Fibroblast of lung (primary cell): ENCODE measurements at regions not wholly inside any gene's neighbourhood (a gene's known extent, or its start where the extent isn't known, plus 50 kb on each side); places are given as distances from the start of the nearest gene placed in this dataset.

Source experiments
- DNase-seq, 2 donors: peaks; one replicate each; pipeline versions ENCODE4 v3.0.0 to v3.0.0-alpha.2; 2010; ENCODE audit warnings: low read depth in 2 of 2
- H2AFZ ChIP-seq: 2 replicates; pipeline ENCODE4 v1.5.1; 2012; ENCODE audit warnings: low read length, control low read depth, inconsistent platforms
- H3K27ac ChIP-seq: 2 replicates; pipeline ENCODE4 v1.5.1; 2011; ENCODE audit warnings: low read length, control low read depth; ENCODE audit not compliant: insufficient read depth
- H3K27me3 ChIP-seq: 2 replicates; pipeline ENCODE4 v1.5.1; 2011; ENCODE audit warnings: mild to moderate bottlenecking, low read length; ENCODE audit not compliant: control insufficient read depth, insufficient read depth
- H3K36me3 ChIP-seq: 2 replicates; pipeline ENCODE4 v1.5.1; 2011; ENCODE audit warnings: low read length; ENCODE audit not compliant: control insufficient read depth, insufficient read depth
- H3K4me1 ChIP-seq: 2 replicates; pipeline ENCODE4 v1.5.1; 2011; ENCODE audit warnings: low read length; ENCODE audit not compliant: control insufficient read depth, insufficient read depth; ENCODE audit errors: extremely low read depth
- H3K4me2 ChIP-seq: 2 replicates; pipeline ENCODE4 v1.5.1; 2011; ENCODE audit warnings: low read length, control low read depth; ENCODE audit not compliant: insufficient read depth; ENCODE audit errors: extremely low read depth
- H3K4me3 ChIP-seq, 4 experiments: fragments of 200-600 bp in 1 of 4; sonication (generic) in 1 of 4; replicated peaks in 1 of 4; 2 replicates each; pipeline ENCODE4 v1.5.1; 2011 to 2016; ENCODE audit warnings: low read length in 4 of 4, low read depth in 3 of 4, mild to moderate bottlenecking in 3 of 4, control low read depth in 2 of 4, inconsistent platforms in 1 of 4, mixed read lengths in 1 of 4; ENCODE audit not compliant: insufficient read depth in 1 of 4; ENCODE audit errors: control extremely low read depth in 1 of 4
- H3K79me2 ChIP-seq: 2 replicates; pipeline ENCODE4 v1.5.1; 2012; ENCODE audit warnings: mild to moderate bottlenecking, low read length, inconsistent platforms; ENCODE audit not compliant: control insufficient read depth, insufficient read depth
- H3K9ac ChIP-seq: 2 replicates; pipeline ENCODE4 v1.5.1; 2011; ENCODE audit warnings: mild to moderate bottlenecking, low read length, control low read depth; ENCODE audit not compliant: insufficient read depth
- H3K9me3 ChIP-seq: 2 replicates; pipeline ENCODE4 v1.5.1; 2012; ENCODE audit warnings: low read depth, low read length; ENCODE audit not compliant: control insufficient read depth, insufficient read depth
- H4K20me1 ChIP-seq: 2 replicates; pipeline ENCODE4 v1.5.1; 2011; ENCODE audit warnings: low read length; ENCODE audit not compliant: control insufficient read depth, insufficient read depth; ENCODE audit errors: extremely low read depth
- CTCF ChIP-seq, 2 donors: IDR thresholded peaks in 1 of 2; conservative IDR thresholded peaks in 1 of 2; 1 replicate in 1 of 2; 2 replicates in 1 of 2; pipeline ENCODE4 v1.5.1; 2011 to 2012; ENCODE audit warnings: low read length in 2 of 2, control low read depth in 1 of 2, inconsistent platforms in 1 of 2, low read depth in 1 of 2, mild to moderate bottlenecking in 1 of 2
- EZH2 ChIP-seq: IDR thresholded peaks from 2 replicates; pipeline ENCODE4 v1.5.1; 2012; ENCODE audit warnings: low read length, control low read depth, mild to moderate bottlenecking; ENCODE audit errors: missing control alignments

GRCh38 chr10:31172925-31173324 is 141.3 kb upstream of the ZNF438 start:
- Histone ChIP-seq H3K4me3 (no peak overlapping the region), H3K9ac (no peak overlapping the region), H3K27me3 (no peaks in the 10 kb centered on the region), H2AFZ (no peak overlapping the region), H3K79me2 (no peaks in the 10 kb centered on the region), H3K9me3 (no peaks in the 10 kb centered on the region), H3K36me3 (no peaks in the 10 kb centered on the region), H3K27ac (no peak overlapping the region), H4K20me1 (no peaks in the 10 kb centered on the region), H3K4me1 (peaks cover 6% of the 10 kb centered on the region), H3K4me2 (no peak overlapping the region)
- no peak for DNase-seq
- TF ChIP-seq EZH2 (no peak), CTCF (conservative IDR thresholded peaks at IDR 0.05 in 1 of 2, IDR thresholded peaks at IDR 0.05 in 1 of 2; ENCODE audit: low read depth in 1 of 2, low read length in 2 of 2) (no peak)

GRCh38 chr10:31173752-31174151 is 142.1 kb upstream of the ZNF438 start:
- H3K79me2 ChIP-seq = no peaks in the 10 kb centered on the region
- no peaks in the 10 kb centered on the region for H3K27me3 ChIP-seq
- no peak overlapping the region for H3K4me3 ChIP-seq
- H3K4me2 ChIP-seq = no peak overlapping the region
- no peak for DNase-seq
- no peak for TF ChIP-seq CTCF (conservative IDR thresholded peaks at IDR 0.05 in 1 of 2, IDR thresholded peaks at IDR 0.05 in 1 of 2; ENCODE audit: low read depth in 1 of 2, low read length in 2 of 2)
- no peak for TF ChIP-seq EZH2
- H3K9me3 ChIP-seq = no peaks in the 10 kb centered on the region
- H3K4me1 ChIP-seq = peaks cover 6% of the 10 kb centered on the region
- H2AFZ ChIP-seq = no peak overlapping the region
- no peak overlapping the region for H3K27ac ChIP-seq
- H3K9ac ChIP-seq = no peak overlapping the region
- H3K36me3 ChIP-seq = no peaks in the 10 kb centered on the region
- no peaks in the 10 kb centered on the region for H4K20me1 ChIP-seq

GRCh38 chr10:31179091-31179680 is 139.8 kb upstream of the ZEB1 start:
- Histone ChIP-seq H3K27me3 (no peaks in the 10 kb centered on the region), H3K27ac (no peak overlapping the region)

More at GRCh38 chr10:31179091-31179680, 139.8 kb upstream of the ZEB1 start:
- no peaks in the 10 kb centered on the region for H3K9me3 ChIP-seq
- TF ChIP-seq CTCF (conservative IDR thresholded peaks at IDR 0.05 in 1 of 2, IDR thresholded peaks at IDR 0.05 in 1 of 2; ENCODE audit: low read depth in 1 of 2, low read length in 2 of 2) (no peak), EZH2 (no peak)
- no peak overlapping the region for H2AFZ ChIP-seq
- H3K79me2 ChIP-seq = no peaks in the 10 kb centered on the region
- H3K4me1 ChIP-seq = no peaks in the 10 kb centered on the region
- no peak overlapping the region for H3K4me3 ChIP-seq
- H3K36me3 ChIP-seq = no peaks in the 10 kb centered on the region
- no peak for DNase-seq
- H3K9ac ChIP-seq = no peak overlapping the region
- H4K20me1 ChIP-seq = no peaks in the 10 kb centered on the region
- no peak overlapping the region for H3K4me2 ChIP-seq
